Heart left ventricle (tissue), 13 donors: ENCODE measurements at regions not wholly inside any gene's neighbourhood (a gene's known extent, or its start where the extent isn't known, plus 50 kb on each side); places are given as distances from the start of the nearest gene placed in this dataset.

Experiments used
- POLR2A ChIP-seq, 2 donors: fragments of 450-650 bp; IDR thresholded peaks; one replicate each; pipeline ENCODE4 v1.6.1; 2017; ENCODE audit warnings: antibody characterized with exemption in 2 of 2, mild to moderate bottlenecking in 2 of 2, moderate library complexity in 2 of 2
- TF ChIP-seq, protein P1 (sequence below), 12 donors: fragments of 200-600 bp; sonication (generic) in 4 of 12; IDR thresholded peaks; one replicate each; pipeline versions ENCODE4 v1.5.0 to v1.8.0; 2018 to 2022; ENCODE audit warnings: antibody characterized with exemption in 12 of 12, mild to moderate bottlenecking in 5 of 12
- donor health status: ischemic (EF 13 %, LVEDD 7.1; RV severe dilation, severe dysfunction).
- donor health status: DM: no; HTN: yes; CAD: no.
- donor health status: DM: no; HTN: no; CAD: no.
- donor health status: ischemic (EF 25% LVEDD 6.9; RV normal size, moderate dysfunction).
- donor health status: ischemic (EF 25% LVEDD 5.7; RV mildly dilated, moderate dysfunction).
- donor health status: ischemic (EF 35%, LVEDD 5.7; RV mildly dilated, moderate dysfunction).
- donor health status: nonischemic (EF 11% LVEDD 7.7; RV severe dilation, severe dysfunction).
- donor health status: DM: yes; HTN: yes; CAD: no.
- donor health status: PGD.
- donor health status: ischemic (EF 29% LVEDD 5.4; RV normal size, mild dysfunction).
- donor health status: nonischemic (EF 23%, LVEDD 6.1; RV moderate dilation, normal function).

DNA sequence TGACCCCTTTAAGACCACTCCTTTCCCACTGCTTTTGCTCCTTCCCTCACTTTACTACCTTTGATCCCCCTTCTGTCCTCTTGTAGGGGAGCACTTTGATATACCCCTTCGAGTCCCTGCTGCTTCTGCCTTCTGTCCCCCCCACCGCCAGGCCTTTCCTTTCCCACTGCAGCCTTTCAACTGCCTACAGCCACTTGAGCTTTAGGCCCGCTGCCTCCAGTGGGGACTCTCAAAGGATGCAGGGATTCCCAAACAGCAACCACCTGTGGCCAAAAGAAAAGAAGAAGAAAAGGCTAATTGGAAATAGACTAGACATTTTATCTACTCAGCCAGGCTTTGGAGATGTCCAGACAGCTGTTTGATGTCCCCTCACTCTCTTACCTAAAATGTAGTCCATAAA lies 77.0 kb upstream of the DTNBP1 start:
- TF ChIP-seq POLR2A (IDR thresholded peaks at IDR 0.05), result no peak
- TF ChIP-seq, protein P1, sequence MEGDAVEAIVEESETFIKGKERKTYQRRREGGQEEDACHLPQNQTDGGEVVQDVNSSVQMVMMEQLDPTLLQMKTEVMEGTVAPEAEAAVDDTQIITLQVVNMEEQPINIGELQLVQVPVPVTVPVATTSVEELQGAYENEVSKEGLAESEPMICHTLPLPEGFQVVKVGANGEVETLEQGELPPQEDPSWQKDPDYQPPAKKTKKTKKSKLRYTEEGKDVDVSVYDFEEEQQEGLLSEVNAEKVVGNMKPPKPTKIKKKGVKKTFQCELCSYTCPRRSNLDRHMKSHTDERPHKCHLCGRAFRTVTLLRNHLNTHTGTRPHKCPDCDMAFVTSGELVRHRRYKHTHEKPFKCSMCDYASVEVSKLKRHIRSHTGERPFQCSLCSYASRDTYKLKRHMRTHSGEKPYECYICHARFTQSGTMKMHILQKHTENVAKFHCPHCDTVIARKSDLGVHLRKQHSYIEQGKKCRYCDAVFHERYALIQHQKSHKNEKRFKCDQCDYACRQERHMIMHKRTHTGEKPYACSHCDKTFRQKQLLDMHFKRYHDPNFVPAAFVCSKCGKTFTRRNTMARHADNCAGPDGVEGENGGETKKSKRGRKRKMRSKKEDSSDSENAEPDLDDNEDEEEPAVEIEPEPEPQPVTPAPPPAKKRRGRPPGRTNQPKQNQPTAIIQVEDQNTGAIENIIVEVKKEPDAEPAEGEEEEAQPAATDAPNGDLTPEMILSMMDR (IDR thresholded peaks at IDR 0.05), result no peak
